HG03066 (cell line): ENCODE measurements at regions not wholly inside any gene's neighbourhood (a gene's known extent, or its start where the extent isn't known, plus 50 kb on each side); places are given as distances from the start of the nearest gene placed in this dataset.
A peak's percentile ranks its signal among the peaks of the same experiment; 100 is the strongest.

Source experiments
- ATAC-seq: cut with Tn5 transposase; IDR thresholded peaks from one replicate; pipeline ENCODE4 v1.9.1; 2021; ENCODE audit warnings: low read depth; ENCODE audit not compliant: unreplicated experiment

DNA sequence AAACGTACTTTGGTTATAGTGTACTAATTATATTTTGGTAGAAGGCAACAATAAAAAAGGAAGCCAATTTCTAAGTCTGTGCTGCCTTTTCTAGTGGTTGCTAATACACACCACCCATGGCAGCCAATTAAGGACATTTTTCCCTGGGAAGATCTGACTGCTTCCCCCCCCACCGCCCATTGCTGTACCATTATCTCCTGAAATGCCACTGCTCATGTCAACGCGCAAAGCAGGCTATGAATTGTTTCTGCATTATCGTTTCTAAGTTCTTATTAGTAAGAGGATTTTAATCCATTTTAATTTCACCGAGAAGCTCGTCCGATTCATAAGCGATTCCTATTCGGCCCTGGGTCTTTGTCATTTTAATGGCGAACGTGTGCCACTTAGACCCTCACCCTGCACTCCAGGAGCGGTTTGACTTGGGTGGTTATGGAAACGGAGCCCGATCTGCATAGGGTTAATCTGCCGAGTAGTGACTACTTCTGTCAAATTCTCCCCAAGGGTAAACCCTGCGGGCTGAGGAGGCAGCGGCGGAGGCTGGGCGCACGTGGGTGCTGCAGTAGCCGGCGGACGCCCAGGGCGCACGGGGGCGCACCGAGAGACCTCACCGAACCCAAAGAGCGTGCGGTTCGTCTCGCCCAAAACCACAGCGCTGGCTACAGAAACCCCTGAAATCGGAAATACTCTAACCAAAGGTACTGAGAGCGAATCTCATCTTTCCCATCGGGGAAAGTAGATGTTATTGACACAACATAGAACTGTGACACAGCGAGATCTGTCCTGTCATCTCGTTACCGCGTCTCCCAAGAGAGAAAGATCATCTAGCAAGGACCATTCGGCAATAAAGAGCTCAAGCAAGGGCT lies 55.8 kb upstream of the SHC3 start:
- peak; percentile 82 for ATAC-seq

DNA sequence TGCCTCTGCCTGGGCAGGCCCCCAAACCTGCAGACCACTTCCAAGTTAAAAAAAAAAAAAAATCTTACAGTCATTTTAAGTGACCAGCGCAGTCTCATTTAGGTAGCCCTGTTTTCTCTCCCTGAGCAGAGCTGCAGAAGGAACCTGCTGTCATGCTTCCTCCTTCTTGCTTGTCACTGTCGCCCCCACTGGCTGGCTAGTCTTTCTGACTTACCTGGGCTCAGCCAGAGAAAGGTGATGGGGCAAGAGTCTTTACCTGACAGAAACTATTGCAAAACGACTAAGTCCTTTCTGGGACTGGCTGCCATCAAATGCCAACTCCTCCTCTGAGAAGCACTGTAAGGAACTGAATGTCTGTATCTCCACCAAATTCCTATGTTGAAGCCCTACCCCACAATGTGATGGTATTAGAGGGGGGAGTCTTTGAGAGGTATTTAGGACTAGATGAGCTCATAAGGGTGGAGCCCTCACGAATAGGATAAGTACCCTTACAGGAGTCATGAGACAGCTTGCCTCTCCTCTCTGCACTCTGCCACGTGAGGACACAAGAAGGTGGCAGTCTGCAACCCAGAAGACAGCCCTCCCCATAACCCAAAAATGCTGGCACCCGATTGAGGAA lies 58.4 kb upstream of the SHC3 start:
- no peak for ATAC-seq

DNA sequence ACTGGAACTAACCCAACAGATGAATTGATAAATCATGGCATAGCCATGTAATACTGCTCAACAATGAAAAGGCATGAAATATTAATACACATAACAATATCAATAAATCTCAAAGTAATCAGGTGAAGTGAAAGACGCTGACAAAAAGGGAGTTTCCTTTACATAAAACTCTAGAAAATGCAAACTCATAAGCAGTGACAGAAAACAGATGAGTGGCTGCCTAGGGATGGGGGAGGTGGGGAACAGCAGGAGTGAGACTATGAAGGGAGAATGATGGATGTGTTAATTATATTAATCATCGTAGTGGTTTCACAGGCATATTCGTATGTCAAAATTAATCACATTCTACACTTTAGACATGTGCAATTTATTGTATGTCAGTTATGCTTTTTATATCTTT lies 59.8 kb upstream of the SHC3 start:
- no peak for ATAC-seq

GRCh38 chr9:89243296-89244061 lies 64.9 kb upstream of the SHC3 start:
- ATAC-seq: no peak

- no peak for ATAC-seq
These were observed 64.2 kb upstream of the CKS2 start for GRCh38 chr9:89246840-89247239.

DNA sequence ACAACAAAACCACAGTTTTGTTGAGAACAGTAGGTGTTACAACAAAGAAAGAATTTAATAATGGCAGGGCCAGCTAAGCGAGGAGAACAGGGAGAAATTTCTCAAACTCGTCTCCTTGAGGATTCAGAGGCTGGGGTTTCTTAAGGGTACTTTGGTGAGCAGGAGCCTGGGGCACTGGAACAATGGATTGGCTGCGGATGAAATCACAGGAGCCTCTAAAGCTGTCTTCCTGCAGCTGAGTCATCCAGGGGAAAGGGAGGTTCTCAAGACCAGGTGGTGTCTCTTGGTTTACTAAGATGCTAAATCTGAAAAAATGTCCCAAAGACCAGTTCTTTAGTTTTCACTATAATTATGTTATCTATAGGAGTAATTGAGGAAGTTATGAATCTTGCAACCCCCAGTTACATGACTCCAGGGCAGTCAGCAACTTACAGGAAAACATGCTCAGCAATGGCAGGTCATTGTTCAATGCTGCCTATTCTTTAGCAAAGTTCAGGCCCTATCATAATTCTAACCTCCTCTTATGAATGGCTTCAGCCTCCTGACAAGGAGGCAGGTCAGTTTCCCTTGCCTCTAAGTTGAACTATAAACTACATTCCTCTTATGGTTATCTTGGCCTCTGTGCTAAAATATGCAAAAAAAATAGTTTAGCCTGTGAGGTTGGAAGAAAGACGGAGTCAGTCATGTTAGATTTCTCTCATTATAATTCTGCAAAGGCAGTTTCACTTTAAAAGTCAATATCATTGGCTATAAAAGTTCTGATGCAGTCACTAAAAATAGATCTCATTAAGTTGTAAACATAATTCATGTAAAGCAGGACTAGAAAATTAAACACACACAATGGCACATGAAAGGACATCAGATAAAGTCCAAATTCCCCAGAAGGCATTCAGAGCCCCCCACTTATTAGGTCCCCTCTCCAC lies 63.3 kb upstream of the CKS2 start:
- no peak for ATAC-seq

GRCh38 chr9:89249001-89249400 lies 62.0 kb upstream of the CKS2 start:
- ATAC-seq: no peak

DNA sequence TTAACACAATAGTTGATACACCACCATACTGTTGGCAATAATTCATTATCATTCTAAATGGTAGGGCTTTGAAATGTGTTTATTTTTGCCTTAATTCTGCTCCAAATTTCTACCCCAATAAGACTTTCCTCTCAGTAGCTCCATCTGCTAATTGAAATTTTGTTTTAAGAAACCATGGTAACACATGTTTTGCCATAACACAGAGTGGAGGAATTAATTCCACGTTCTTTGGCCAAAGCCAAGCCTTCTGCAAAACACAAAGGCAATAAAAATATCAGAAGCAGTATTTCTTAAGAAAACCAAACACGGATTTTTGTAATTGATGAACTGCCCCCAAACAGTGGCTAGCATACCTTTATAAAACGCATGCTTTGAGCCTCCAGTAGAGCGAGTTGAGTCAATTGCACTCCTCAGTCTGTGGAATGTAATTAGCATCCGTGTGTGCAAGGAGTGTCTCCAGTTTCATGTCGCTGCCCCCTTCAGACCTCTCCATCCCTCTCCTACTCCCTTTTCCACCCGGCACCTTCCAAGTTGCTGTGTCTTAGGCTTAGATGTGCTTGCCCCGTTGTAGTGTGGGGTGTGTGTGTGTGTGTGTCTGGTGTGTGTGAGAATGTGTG lies 58.2 kb upstream of the CKS2 start:
- ATAC-seq: no peak

GRCh38 chr9:89254058-89254772 lies 56.8 kb upstream of the CKS2 start:
- no peak for ATAC-seq

GRCh38 chr9:89254773-89255125 lies 56.2 kb upstream of the CKS2 start:
- no peak for ATAC-seq

- no peak for ATAC-seq
These were observed 54.8 kb upstream of the CKS2 start for GRCh38 chr9:89256225-89256624.

DNA sequence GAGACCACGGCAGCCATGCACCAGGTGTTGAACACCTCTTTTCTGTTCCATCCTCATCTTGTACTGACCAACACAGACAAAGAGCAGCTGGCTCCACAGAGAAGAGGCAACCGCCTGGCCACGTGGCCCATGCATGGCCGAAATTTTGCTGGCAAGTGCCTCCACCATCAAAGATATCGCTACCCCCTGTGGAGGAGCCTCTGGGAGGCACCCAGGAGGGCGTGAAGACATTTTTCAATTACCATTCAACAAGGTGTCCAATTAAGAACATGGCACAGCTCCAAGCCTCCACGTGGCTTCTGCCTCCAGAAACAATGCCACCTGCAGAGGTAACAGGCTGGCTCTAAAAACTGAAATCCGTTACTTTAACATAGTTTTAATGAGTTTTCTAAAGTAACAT lies 54.4 kb upstream of the CKS2 start:
- ATAC-seq: no peak

DNA sequence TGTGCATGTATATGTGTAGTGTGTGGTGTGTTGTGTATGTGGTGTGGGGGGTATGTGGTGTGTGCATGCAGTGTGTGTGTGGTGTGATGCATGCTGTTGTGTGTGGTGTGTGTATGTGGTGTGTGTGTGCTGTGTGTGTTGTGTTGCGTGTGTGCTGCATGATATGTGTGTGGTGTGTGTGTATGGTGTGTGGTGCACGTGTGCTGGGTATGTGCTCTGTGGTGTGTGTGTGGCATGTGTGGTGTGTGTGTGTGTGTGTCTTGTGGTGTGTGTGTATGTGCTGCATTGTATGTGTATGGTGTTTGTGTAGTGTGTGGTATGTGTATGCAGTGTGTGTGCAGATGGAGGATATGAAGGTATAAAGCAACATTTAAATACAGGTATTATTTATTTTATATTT lies 50.5 kb upstream of the CKS2 start:
- no peak for ATAC-seq
